ENCODE measurements at regions not wholly inside any gene's neighbourhood (a gene's known extent, or its start where the extent isn't known, plus 50 kb on each side); places are given as distances from the start of the nearest gene placed in this dataset.

DNA sequence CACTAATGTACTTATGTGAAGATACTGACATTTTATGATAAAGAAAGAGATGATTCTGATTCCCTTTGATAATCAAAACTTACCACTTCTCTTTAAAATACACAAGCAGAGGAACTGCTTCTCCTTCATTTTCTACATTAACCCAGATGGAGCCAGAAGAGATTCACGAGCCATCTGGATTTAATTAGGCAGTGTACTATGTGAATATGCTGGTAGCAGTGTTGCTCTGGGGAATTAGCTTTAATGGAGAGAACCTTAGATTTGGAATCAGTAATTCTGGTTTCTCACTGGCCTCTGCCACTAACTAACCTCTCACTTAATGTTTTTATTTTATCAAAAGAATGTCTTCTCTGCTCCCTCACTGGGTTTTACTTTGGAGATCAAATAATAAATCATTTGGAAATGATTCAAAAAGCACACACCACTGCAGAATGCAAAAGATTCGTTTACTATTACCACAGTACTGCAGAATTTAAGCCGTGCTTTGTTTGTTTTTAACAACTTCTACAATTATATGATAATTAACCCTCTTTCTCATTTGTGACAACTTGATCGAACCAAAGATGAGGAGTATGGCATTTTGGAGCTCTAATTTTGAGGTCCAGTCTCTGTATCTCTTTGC is 77.5 kb upstream of the PHYHIPL start:
- H3K9me2 ChIP-seq (replicated peaks; ENCODE audit: low read length), result no peaks in the 10 kb centered on the region
- no peaks in the 10 kb centered on the region for H3K36me3 ChIP-seq (ENCODE audit: low read depth, low read length)
- H2AFZ ChIP-seq (ENCODE audit: low read length), result no peak overlapping the region
- no peaks in the 10 kb centered on the region for H4K20me1 ChIP-seq (ENCODE audit: low read length)
- DNase-seq, result no peak
- H3K27ac ChIP-seq (ENCODE audit: low read length), result no peak overlapping the region
- TF ChIP-seq EZH2phosphoT487 (IDR thresholded peaks at IDR 0.05; ENCODE audit: borderline replicate concordance, low read length) (no peak), EZH2 (IDR thresholded peaks at IDR 0.05; ENCODE audit: low read length, unreplicated experiment) (no peak)
- TF ChIP-seq, protein P1, sequence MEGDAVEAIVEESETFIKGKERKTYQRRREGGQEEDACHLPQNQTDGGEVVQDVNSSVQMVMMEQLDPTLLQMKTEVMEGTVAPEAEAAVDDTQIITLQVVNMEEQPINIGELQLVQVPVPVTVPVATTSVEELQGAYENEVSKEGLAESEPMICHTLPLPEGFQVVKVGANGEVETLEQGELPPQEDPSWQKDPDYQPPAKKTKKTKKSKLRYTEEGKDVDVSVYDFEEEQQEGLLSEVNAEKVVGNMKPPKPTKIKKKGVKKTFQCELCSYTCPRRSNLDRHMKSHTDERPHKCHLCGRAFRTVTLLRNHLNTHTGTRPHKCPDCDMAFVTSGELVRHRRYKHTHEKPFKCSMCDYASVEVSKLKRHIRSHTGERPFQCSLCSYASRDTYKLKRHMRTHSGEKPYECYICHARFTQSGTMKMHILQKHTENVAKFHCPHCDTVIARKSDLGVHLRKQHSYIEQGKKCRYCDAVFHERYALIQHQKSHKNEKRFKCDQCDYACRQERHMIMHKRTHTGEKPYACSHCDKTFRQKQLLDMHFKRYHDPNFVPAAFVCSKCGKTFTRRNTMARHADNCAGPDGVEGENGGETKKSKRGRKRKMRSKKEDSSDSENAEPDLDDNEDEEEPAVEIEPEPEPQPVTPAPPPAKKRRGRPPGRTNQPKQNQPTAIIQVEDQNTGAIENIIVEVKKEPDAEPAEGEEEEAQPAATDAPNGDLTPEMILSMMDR (conservative IDR thresholded peaks at IDR 0.05; ENCODE audit: low read depth, low read length), result no peak
- intact Hi-C loops (cut with micrococcal nuclease), result no loop called here
- no peak overlapping the region for H3K4me2 ChIP-seq (ENCODE audit: low read length)
- H3K4me1 ChIP-seq (ENCODE audit: insufficient read depth, low read length), result no peaks in the 10 kb centered on the region
- CTCF ChIA-PET, result no interaction called here
- POLR2A ChIA-PET (ENCODE audit: unreplicated experiment), result no interaction called here
- no TSS peak for BruUV-seq (replicated peaks)
- H3K27me3 ChIP-seq (ENCODE audit: low read length), result peaks cover 66% of the 10 kb centered on the region
- no peak overlapping the region for H3K9ac ChIP-seq (ENCODE audit: low read length)
- no peaks in the 10 kb centered on the region for H3K79me2 ChIP-seq (ENCODE audit: low read length)
- ATAC-seq, result no peak
- no peaks in the 10 kb centered on the region for H3F3A ChIP-seq (ENCODE audit: low read length, unreplicated experiment)
- H3K4me3 ChIP-seq (ENCODE audit: low read length), result no peak overlapping the region
- no peaks in the 10 kb centered on the region for H3K9me3 ChIP-seq (ENCODE audit: low read length)

DNA sequence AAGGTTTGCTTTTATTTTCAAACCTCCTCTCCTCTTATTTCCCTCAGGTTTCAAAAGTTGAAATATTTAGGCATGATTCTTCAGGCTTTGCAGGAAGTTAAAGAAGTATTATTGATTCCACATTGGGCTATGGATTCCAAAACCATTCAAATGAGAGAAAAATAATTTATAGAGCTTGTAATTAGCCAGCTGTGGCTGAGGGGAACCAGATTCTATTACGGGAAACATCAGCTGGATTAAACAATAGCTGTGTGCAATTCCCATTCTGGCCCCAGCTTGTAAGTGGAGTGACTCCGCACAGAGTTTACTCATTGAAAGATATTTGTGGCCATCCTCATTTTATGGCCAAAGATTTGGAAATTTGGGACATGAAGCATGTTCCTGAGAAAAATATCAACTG is 77.0 kb upstream of the PHYHIPL start:
- Histone ChIP-seq H3K27me3 (ENCODE audit: low read length) (peaks cover 63% of the 10 kb centered on the region), H3K79me2 (ENCODE audit: low read length) (no peaks in the 10 kb centered on the region), H3F3A (ENCODE audit: low read length, unreplicated experiment) (no peaks in the 10 kb centered on the region), H2AFZ (ENCODE audit: low read length) (no peak overlapping the region), H4K20me1 (ENCODE audit: low read length) (no peaks in the 10 kb centered on the region), H3K4me3 (ENCODE audit: low read length) (no peak overlapping the region), H3K9ac (ENCODE audit: low read length) (no peak overlapping the region), H3K9me2 (replicated peaks; ENCODE audit: low read length) (no peaks in the 10 kb centered on the region), H3K36me3 (ENCODE audit: low read depth, low read length) (no peaks in the 10 kb centered on the region), H3K4me1 (ENCODE audit: insufficient read depth, low read length) (no peaks in the 10 kb centered on the region), H3K27ac (ENCODE audit: low read length) (no peak overlapping the region), H3K4me2 (ENCODE audit: low read length) (no peak overlapping the region), H3K9me3 (ENCODE audit: low read length) (no peaks in the 10 kb centered on the region)
- no TSS peak for BruUV-seq (replicated peaks)
- POLR2A ChIA-PET (ENCODE audit: unreplicated experiment), result no interaction called here
- TF ChIP-seq EZH2phosphoT487 (IDR thresholded peaks at IDR 0.05; ENCODE audit: borderline replicate concordance, low read length), result no peak
- TF ChIP-seq, protein P1 (conservative IDR thresholded peaks at IDR 0.05; ENCODE audit: low read depth, low read length), result no peak
- no peak for TF ChIP-seq EZH2 (IDR thresholded peaks at IDR 0.05; ENCODE audit: low read length, unreplicated experiment)
- ATAC-seq (no peak), DNase-seq (no peak)
- CTCF ChIA-PET, result no interaction called here
- intact Hi-C loops (cut with micrococcal nuclease), result no loop called here

DNA sequence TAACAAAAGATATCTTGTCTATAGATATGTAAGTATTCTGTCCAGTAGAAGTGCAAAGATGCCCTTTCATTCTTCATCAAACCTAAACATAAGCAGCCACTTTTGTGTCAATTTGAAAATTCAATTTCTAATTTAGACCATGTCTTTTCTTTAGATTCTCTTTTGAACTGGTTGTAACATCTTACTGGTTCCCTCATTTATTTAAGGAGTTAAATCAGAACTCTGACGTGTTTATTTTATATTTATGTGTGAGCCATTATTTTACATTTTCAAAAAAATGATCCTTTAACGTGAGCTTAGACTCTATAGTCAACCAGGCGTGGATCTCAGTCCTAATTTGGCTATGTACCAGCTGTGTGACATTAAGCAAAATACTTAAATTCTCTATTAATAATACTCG is 74.0 kb upstream of the PHYHIPL start:
- Histone ChIP-seq H3K4me1 (ENCODE audit: insufficient read depth, low read length) (no peaks in the 10 kb centered on the region), H4K20me1 (ENCODE audit: low read length) (no peaks in the 10 kb centered on the region), H3K27ac (ENCODE audit: low read length) (no peak overlapping the region), H2AFZ (ENCODE audit: low read length) (no peak overlapping the region), H3F3A (ENCODE audit: low read length, unreplicated experiment) (no peaks in the 10 kb centered on the region), H3K79me2 (ENCODE audit: low read length) (no peaks in the 10 kb centered on the region), H3K4me2 (ENCODE audit: low read length) (no peak overlapping the region), H3K36me3 (ENCODE audit: low read depth, low read length) (no peaks in the 10 kb centered on the region), H3K9me2 (replicated peaks; ENCODE audit: low read length) (no peaks in the 10 kb centered on the region), H3K4me3 (ENCODE audit: low read length) (no peak overlapping the region), H3K9ac (ENCODE audit: low read length) (no peak overlapping the region), H3K27me3 (ENCODE audit: low read length) (peaks cover 74% of the 10 kb centered on the region), H3K9me3 (ENCODE audit: low read length) (no peaks in the 10 kb centered on the region)
- intact Hi-C loops (cut with micrococcal nuclease), result no loop called here
- BruUV-seq (replicated peaks), result no TSS peak
- ATAC-seq, result no peak
- TF ChIP-seq EZH2 (IDR thresholded peaks at IDR 0.05; ENCODE audit: low read length, unreplicated experiment), result no peak
- TF ChIP-seq, protein P1 (conservative IDR thresholded peaks at IDR 0.05; ENCODE audit: low read depth, low read length), result no peak
- no peak for TF ChIP-seq EZH2phosphoT487 (IDR thresholded peaks at IDR 0.05; ENCODE audit: borderline replicate concordance, low read length)
- no peak for DNase-seq
- CTCF ChIA-PET, result no interaction called here
- POLR2A ChIA-PET (ENCODE audit: unreplicated experiment), result no interaction called here

Data from PC-3 (cell line).